Epithelial cell of esophagus (primary cell): ENCODE measurements at regions not wholly inside any gene's neighbourhood (a gene's known extent, or its start where the extent isn't known, plus 50 kb on each side); places are given as distances from the start of the nearest gene placed in this dataset.
"Not testable (repeated sequence)": the region's sequence is repeated elsewhere in the genome, so short reads cannot be mapped to it uniquely, and the experiment has no call there.

Source experiments
- DNase-seq: peaks from one replicate; pipeline ENCODE4 v3.0.0; 2010; ENCODE audit warnings: low read depth
- H3K4me3 ChIP-seq: 2 replicates; pipeline ENCODE4 v1.5.1; 2011; ENCODE audit warnings: mild to moderate bottlenecking, low read length, control low read depth
- CTCF ChIP-seq: IDR thresholded peaks from 2 replicates; pipeline ENCODE4 v1.5.1; 2011; ENCODE audit warnings: low read depth, mild to moderate bottlenecking, low read length, control low read depth, inconsistent platforms; ENCODE audit not compliant: insufficient read depth; ENCODE audit errors: missing control alignments

- DNase-seq: peak; percentile 53
- H3K4me3 ChIP-seq: no peak overlapping the region
Measured at GRCh38 chr2:149858901-149859634, 271.5 kb upstream of the MMADHC start.

GRCh38 chr2:149858216-149858615 is 270.6 kb upstream of the MMADHC start:
- H3K4me3 ChIP-seq: no peak overlapping the region
- no peak for TF ChIP-seq CTCF
- DNase-seq: no peak

More at GRCh38 chr2:149858901-149859634, 271.5 kb upstream of the MMADHC start:
- no peak for TF ChIP-seq CTCF

- no peak for TF ChIP-seq CTCF
- H3K4me3 ChIP-seq: no peak overlapping the region
- peak; percentile 60 for DNase-seq
Measured at GRCh38 chr2:149857344-149857743, 269.8 kb upstream of the MMADHC start.

GRCh38 chr2:149855859-149856258 is 268.3 kb upstream of the MMADHC start:
- H3K4me3 ChIP-seq, DNase-seq: not testable (repeated sequence)

- no peak for DNase-seq
- TF ChIP-seq CTCF: no peak
- no peak overlapping the region for H3K4me3 ChIP-seq
Measured at GRCh38 chr2:149849591-149849990, 262.0 kb upstream of the MMADHC start.

GRCh38 chr2:149849136-149849535 is 261.6 kb upstream of the MMADHC start:
- no peak for DNase-seq
- TF ChIP-seq CTCF: no peak
- H3K4me3 ChIP-seq: no peak overlapping the region

GRCh38 chr2:149841396-149841795 is 253.8 kb upstream of the MMADHC start:
- TF ChIP-seq CTCF: no peak
- DNase-seq: no peak

More at GRCh38 chr2:149841396-149841795, 253.8 kb upstream of the MMADHC start:
- H3K4me3 ChIP-seq: no peak overlapping the region
